Naive B cell (primary cell): ENCODE measurements at regions not wholly inside any gene's neighbourhood (a gene's known extent, or its start where the extent isn't known, plus 50 kb on each side); places are given as distances from the start of the nearest gene placed in this dataset.
"Not testable (repeated sequence)": the region's sequence is repeated elsewhere in the genome, so short reads cannot be mapped to it uniquely, and the experiment has no call there.

Experiments used
- ATAC-seq, 2 donors: fragments of 150-1000 bp; cut with Tn5 transposase; 2 replicates each; pipeline ENCODE4 v1.10.0; 2021; ENCODE audit warnings: low read depth in 2 of 2, mild to moderate bottlenecking in 2 of 2, moderate library complexity in 2 of 2
- DNase-seq: peaks from one replicate; pipeline ENCODE4 v3.0.0; 2022
- H3K27ac Mint-ChIP-seq, 6 donors: one replicate each; pipeline ENCODE4 v1.8.0; 2020 to 2022; ENCODE audit warnings: mild to moderate bottlenecking in 6 of 6, mixed read lengths in 6 of 6, moderate library complexity in 5 of 6, inconsistent platforms in 2 of 6
- H3K27me3 Mint-ChIP-seq, 3 donors: one replicate each; pipeline ENCODE4 v1.8.0; 2021 to 2022; ENCODE audit warnings: mixed read lengths in 3 of 3, mild to moderate bottlenecking in 1 of 3
- H3K36me3 Mint-ChIP-seq, 2 donors: one replicate each; pipeline ENCODE4 v1.8.0; 2020 to 2022; ENCODE audit warnings: mixed read lengths in 2 of 2, inconsistent platforms in 1 of 2, mild to moderate bottlenecking in 1 of 2
- H3K4me1 Mint-ChIP-seq, 3 donors: one replicate each; pipeline ENCODE4 v1.8.0; 2020 to 2022; ENCODE audit warnings: mixed read lengths in 3 of 3, inconsistent platforms in 1 of 3, mild to moderate bottlenecking in 1 of 3, moderate library complexity in 1 of 3
- H3K4me3 Mint-ChIP-seq, 8 donors: one replicate each; pipeline ENCODE4 v1.8.0; 2020 to 2022; ENCODE audit warnings: mild to moderate bottlenecking in 8 of 8, mixed read lengths in 8 of 8, moderate library complexity in 8 of 8, inconsistent platforms in 2 of 8
- H3K9me3 Mint-ChIP-seq, 7 donors: one replicate each; pipeline ENCODE4 v1.8.0; 2020 to 2022; ENCODE audit warnings: mixed read lengths in 7 of 7, mild to moderate bottlenecking in 5 of 7, inconsistent platforms in 2 of 7, moderate library complexity in 1 of 7

GRCh38 chr3:81865164-81865563, 103.7 kb upstream of the GBE1 start:
- not testable (repeated sequence) for H3K9me3 Mint-ChIP-seq, H3K36me3 Mint-ChIP-seq, DNase-seq, H3K27ac Mint-ChIP-seq, H3K4me1 Mint-ChIP-seq, H3K27me3 Mint-ChIP-seq, ATAC-seq
- peak overlapping the region in 1 of 8 donors; percentile 12 for H3K4me3 Mint-ChIP-seq

GRCh38 chr3:81864272-81864671, 102.8 kb upstream of the GBE1 start:
- ATAC-seq (no peak), DNase-seq (no peak)
- Mint-ChIP-seq H3K9me3 (peaks cover 0 to 2% (median 0%) of the 10 kb centered on the region in 7 donors), H3K4me1 (no peaks in the 10 kb centered on the region), H3K27ac (no peak overlapping the region), H3K27me3 (peaks cover 0 to 10% (median 0%) of the 10 kb centered on the region in 3 donors), H3K4me3 (no peak overlapping the region), H3K36me3 (no peaks in the 10 kb centered on the region)

GRCh38 chr3:81863756-81864155, 102.3 kb upstream of the GBE1 start:
- H3K4me1 Mint-ChIP-seq, result no peaks in the 10 kb centered on the region
- ATAC-seq, result no peak
- H3K9me3 Mint-ChIP-seq, result peaks cover 0 to 2% (median 0%) of the 10 kb centered on the region in 7 donors
- no peak overlapping the region for H3K27ac Mint-ChIP-seq
- DNase-seq, result no peak
- peaks cover 0 to 10% (median 0%) of the 10 kb centered on the region in 3 donors for H3K27me3 Mint-ChIP-seq
- H3K4me3 Mint-ChIP-seq, result no peak overlapping the region
- no peaks in the 10 kb centered on the region for H3K36me3 Mint-ChIP-seq

GRCh38 chr3:81861593-81861992, 100.1 kb upstream of the GBE1 start:
- Mint-ChIP-seq H3K4me1 (no peaks in the 10 kb centered on the region), H3K27me3 (peaks cover 0 to 10% (median 0%) of the 10 kb centered on the region in 3 donors), H3K4me3 (no peak overlapping the region), H3K9me3 (peaks cover 0 to 2% (median 0%) of the 10 kb centered on the region in 7 donors), H3K27ac (peak overlapping the region in 1 of 6 donors; percentile 70), H3K36me3 (no peaks in the 10 kb centered on the region)
- ATAC-seq (no peak), DNase-seq (no peak)

GRCh38 chr3:81859524-81859923, 98.1 kb upstream of the GBE1 start:
- Mint-ChIP-seq H3K4me1 (no peaks in the 10 kb centered on the region), H3K36me3 (no peaks in the 10 kb centered on the region), H3K27ac (no peak overlapping the region), H3K4me3 (no peak overlapping the region), H3K27me3 (no peaks in the 10 kb centered on the region), H3K9me3 (no peaks in the 10 kb centered on the region)
- DNase-seq (no peak), ATAC-seq (no peak)

- Mint-ChIP-seq H3K36me3 (no peaks in the 10 kb centered on the region), H3K4me1 (no peaks in the 10 kb centered on the region), H3K9me3 (no peaks in the 10 kb centered on the region), H3K4me3 (no peak overlapping the region), H3K27me3 (no peaks in the 10 kb centered on the region), H3K27ac (no peak overlapping the region)
- DNase-seq, result no peak
- no peak for ATAC-seq
Measured at GRCh38 chr3:81853431-81853830, 92.0 kb upstream of the GBE1 start.

GRCh38 chr3:81851176-81851575, 89.7 kb upstream of the GBE1 start:
- Mint-ChIP-seq H3K36me3 (no peaks in the 10 kb centered on the region), H3K27ac (no peak overlapping the region), H3K27me3 (no peaks in the 10 kb centered on the region), H3K4me1 (no peaks in the 10 kb centered on the region), H3K9me3 (no peaks in the 10 kb centered on the region), H3K4me3 (no peak overlapping the region)
- DNase-seq (no peak), ATAC-seq (no peak)

GRCh38 chr3:81846988-81847387, 85.5 kb upstream of the GBE1 start:
- no peak for DNase-seq
- Mint-ChIP-seq H3K4me1 (no peaks in the 10 kb centered on the region), H3K9me3 (no peaks in the 10 kb centered on the region), H3K36me3 (no peaks in the 10 kb centered on the region), H3K4me3 (no peak overlapping the region), H3K27me3 (no peaks in the 10 kb centered on the region), H3K27ac (no peak overlapping the region)
- ATAC-seq, result no peak

- H3K4me3 Mint-ChIP-seq, result no peak overlapping the region
- H3K36me3 Mint-ChIP-seq, result no peaks in the 10 kb centered on the region
- no peak for ATAC-seq
- no peak overlapping the region for H3K27ac Mint-ChIP-seq
- no peaks in the 10 kb centered on the region for H3K27me3 Mint-ChIP-seq
- H3K4me1 Mint-ChIP-seq, result peaks cover 3 to 24% (median 13%) of the 10 kb centered on the region in 3 donors
- no peak for DNase-seq
- H3K9me3 Mint-ChIP-seq, result no peaks in the 10 kb centered on the region
Measured at GRCh38 chr3:81841540-81841939, 80.1 kb upstream of the GBE1 start.

GRCh38 chr3:81839504-81840094, 78.2 kb upstream of the GBE1 start:
- DNase-seq (no peak), ATAC-seq (no peak)
- no peak overlapping the region for H3K4me3 Mint-ChIP-seq
- H3K27me3 Mint-ChIP-seq, result no peaks in the 10 kb centered on the region
- H3K4me1 Mint-ChIP-seq, result peaks cover 3 to 24% (median 13%) of the 10 kb centered on the region in 3 donors
- no peaks in the 10 kb centered on the region for H3K36me3 Mint-ChIP-seq
- H3K27ac Mint-ChIP-seq, result no peak overlapping the region
- peaks cover 0 to 2% (median 0%) of the 10 kb centered on the region in 7 donors for H3K9me3 Mint-ChIP-seq

GRCh38 chr3:81838457-81838856, 77.0 kb upstream of the GBE1 start:
- H3K36me3 Mint-ChIP-seq, result no peaks in the 10 kb centered on the region
- H3K27ac Mint-ChIP-seq, result no peak overlapping the region
- DNase-seq, result no peak
- H3K27me3 Mint-ChIP-seq, result no peaks in the 10 kb centered on the region
- H3K4me1 Mint-ChIP-seq, result peaks cover 3 to 24% (median 13%) of the 10 kb centered on the region in 3 donors
- H3K9me3 Mint-ChIP-seq, result peaks cover 0 to 2% (median 0%) of the 10 kb centered on the region in 7 donors
- no peak for ATAC-seq
- no peak overlapping the region for H3K4me3 Mint-ChIP-seq

- H3K4me3 Mint-ChIP-seq, result no peak overlapping the region
- no peak overlapping the region for H3K27ac Mint-ChIP-seq
- peaks cover 0 to 2% (median 0%) of the 10 kb centered on the region in 7 donors for H3K9me3 Mint-ChIP-seq
- no peaks in the 10 kb centered on the region for H3K36me3 Mint-ChIP-seq
- DNase-seq (no peak), ATAC-seq (no peak)
- peaks cover 3 to 24% (median 13%) of the 10 kb centered on the region in 3 donors for H3K4me1 Mint-ChIP-seq
- H3K27me3 Mint-ChIP-seq, result no peaks in the 10 kb centered on the region
Measured at GRCh38 chr3:81837071-81837593, 75.7 kb upstream of the GBE1 start.

- Mint-ChIP-seq H3K27me3 (no peaks in the 10 kb centered on the region), H3K27ac (no peak overlapping the region), H3K36me3 (no peaks in the 10 kb centered on the region), H3K9me3 (peaks cover 0 to 1% (median 0%) of the 10 kb centered on the region in 7 donors), H3K4me1 (no peaks in the 10 kb centered on the region), H3K4me3 (no peak overlapping the region)
- no peak for ATAC-seq
- DNase-seq, result no peak
Measured at GRCh38 chr3:81829937-81830336, 68.5 kb upstream of the GBE1 start.

- H3K27ac Mint-ChIP-seq, result peak overlapping the region in 1 of 6 donors; percentile 41
- not testable (repeated sequence) for ATAC-seq, H3K27me3 Mint-ChIP-seq, H3K36me3 Mint-ChIP-seq, DNase-seq, H3K4me3 Mint-ChIP-seq, H3K9me3 Mint-ChIP-seq, H3K4me1 Mint-ChIP-seq
Measured at GRCh38 chr3:81829272-81829671, 67.8 kb upstream of the GBE1 start.
